GM19025 (cell line): ENCODE measurements at regions not wholly inside any gene's neighbourhood (a gene's known extent, or its start where the extent isn't known, plus 50 kb on each side); places are given as distances from the start of the nearest gene placed in this dataset.

ENCODE experiments used
- ATAC-seq: cut with Tn5 transposase; IDR thresholded peaks from one replicate; pipeline ENCODE4 v1.9.1; 2021; ENCODE audit warnings: mild to moderate bottlenecking, low read depth, moderate library complexity; ENCODE audit not compliant: unreplicated experiment

DNA sequence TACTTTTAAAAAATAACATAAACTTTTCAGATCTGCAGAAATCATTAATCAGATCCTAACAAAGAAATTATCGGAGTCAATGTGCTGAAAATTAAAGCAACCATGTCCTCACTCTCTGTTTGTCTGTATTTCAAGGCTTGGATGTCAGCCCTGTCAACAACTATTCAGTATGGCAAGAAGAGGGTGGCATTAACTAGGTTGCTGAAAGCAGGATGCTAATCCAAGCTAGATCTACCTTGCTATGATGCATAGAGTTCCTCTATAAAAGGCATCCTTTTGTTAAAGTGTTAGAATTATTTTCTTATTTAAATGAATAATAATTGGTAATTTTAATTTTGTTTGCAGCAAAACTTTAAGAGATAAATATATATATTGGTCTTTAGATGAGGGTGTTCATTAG, 800.8 kb downstream of the CDH11 start:
- ATAC-seq = no peak

- ATAC-seq = no peak
These were observed 804.3 kb downstream of the CDH11 start for GRCh38 chr16:64317601-64318000.

GRCh38 chr16:64313726-64314125, 808.1 kb downstream of the CDH11 start:
- no peak for ATAC-seq

GRCh38 chr16:64312980-64313379, 808.9 kb downstream of the CDH11 start:
- ATAC-seq = no peak

DNA sequence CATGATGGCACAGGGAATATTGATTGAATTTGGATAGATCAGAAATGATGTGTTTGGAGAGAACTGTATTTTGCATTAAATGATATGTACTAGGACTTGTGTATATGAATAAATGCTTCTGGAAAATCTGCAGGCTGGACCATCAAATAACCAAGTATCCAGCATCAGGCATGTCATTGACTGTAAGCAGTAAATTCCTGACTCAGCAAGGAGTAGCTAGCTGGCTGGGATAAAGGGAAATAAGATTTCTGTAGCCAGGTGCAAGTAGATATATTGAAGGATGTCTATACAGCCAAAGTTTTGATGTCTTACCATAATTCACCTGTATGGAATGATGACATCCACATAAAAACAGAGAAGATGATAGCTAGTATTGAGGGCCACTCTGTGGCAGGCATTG, 809.6 kb downstream of the CDH11 start:
- ATAC-seq = no peak

- ATAC-seq = no peak
These were observed 810.6 kb downstream of the CDH11 start for GRCh38 chr16:64311241-64311640.

DNA sequence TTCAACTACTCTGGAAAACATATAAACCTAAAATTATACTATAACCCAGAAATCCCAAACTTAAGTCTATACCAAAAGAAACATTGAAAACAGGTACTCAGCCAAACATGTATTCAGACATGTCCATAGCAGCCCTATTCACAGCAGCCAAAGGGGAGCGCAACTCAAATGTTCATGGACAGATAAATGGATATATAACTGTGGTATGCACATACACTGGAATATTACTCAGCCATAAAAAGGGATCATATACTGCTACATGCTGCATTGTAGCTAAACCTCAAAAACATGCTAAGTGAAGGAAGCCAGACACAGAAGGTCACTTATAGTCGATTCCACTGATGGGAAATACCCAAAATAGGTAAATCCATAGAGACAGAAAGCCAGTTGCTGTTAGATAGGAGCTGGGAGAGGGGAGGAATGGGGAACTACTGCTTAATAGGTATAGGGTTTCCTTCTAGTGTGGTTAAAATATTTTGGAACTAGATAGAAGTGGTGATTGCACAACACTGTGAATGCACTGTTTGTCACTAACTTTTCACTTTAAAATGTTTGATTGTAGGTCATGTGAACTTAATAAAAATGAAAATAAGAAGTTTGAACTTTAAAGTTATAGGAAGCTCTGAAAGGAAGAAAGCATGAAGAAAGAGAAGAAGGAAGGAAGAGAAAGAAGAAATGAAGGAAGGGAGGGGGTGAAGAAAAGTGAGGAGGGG, 812.3 kb downstream of the CDH11 start:
- ATAC-seq = no peak

DNA sequence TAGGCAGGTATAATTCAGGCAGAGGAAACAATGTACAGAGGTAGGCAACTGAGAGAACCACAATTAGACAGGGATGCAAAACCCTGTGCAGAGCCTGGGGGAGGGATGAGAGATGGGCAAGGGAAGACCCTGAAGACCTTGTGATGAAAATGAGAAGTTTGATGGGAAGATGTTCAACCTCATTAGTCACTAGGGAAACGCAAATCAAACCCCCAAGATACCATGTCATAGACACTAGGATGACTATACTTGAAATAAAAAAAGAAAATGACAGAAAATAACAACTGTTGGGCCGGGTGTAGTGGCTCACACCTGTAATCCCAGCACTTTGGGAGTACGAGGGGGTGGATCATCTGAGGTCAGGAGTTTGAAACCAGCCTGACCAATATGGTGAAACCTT, 813.1 kb downstream of the CDH11 start:
- ATAC-seq = no peak

- no peak for ATAC-seq
These were observed 814.4 kb downstream of the CDH11 start for GRCh38 chr16:64307431-64307830.

- no peak for ATAC-seq
These were observed 816.2 kb downstream of the CDH11 start for GRCh38 chr16:64305663-64306062.

DNA sequence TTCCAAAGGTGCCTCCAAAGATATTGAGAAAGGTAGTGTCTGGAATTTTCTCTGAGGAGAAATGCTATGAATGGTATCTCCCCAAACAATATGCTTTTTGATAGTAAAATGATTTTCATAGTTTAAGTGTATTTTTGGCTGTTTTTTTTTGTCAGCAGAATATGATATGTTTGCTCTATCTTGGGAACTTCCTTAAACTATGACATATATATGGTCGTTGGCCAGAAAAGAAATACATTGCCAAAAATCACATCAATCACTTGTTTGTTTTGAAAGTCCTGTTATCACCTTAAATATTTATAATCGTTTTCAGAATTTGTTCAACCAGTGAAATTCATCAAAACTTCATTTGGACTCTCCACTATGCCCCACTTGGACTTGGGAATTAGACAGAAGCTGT, 816.9 kb downstream of the CDH11 start:
- ATAC-seq = no peak

GRCh38 chr16:64304396-64304795, 817.5 kb downstream of the CDH11 start:
- no peak for ATAC-seq

DNA sequence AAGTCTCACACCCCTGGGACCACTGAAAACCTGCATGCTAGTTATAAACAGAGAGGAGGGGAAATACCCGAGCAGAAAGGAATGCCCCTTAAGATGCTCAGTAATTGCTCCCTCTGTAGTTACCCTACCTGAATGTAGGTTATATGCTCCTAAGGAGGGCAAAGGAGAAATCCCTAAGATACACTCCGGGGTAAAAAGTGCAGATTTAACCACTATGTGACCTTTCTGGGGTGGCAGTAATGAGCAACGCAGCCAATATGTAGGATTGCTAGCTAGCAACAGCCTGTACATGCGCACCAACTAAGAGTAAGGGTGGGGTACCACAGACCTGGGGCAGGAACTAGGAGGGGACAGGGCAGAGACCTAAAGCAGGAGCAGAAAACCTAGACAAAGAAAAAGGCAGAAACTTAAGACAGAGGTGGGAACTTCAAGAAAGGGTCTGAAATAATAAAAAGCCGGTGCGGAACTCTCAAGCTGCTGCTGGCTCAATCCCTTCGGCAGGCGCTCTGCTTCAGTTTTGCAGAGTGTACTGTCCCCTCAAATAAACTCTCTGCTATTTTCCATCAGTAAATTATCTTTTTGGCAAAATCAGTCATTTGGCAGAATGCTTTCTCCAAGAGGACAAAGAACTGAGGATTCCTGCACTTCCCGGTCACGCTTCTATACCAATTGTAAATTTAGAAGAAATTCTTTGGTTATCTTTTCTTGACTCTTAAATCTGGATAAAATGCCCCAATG, 823.8 kb downstream of the CDH11 start:
- no peak for ATAC-seq

GRCh38 chr16:64295466-64295865, 826.4 kb downstream of the CDH11 start:
- no peak for ATAC-seq

DNA sequence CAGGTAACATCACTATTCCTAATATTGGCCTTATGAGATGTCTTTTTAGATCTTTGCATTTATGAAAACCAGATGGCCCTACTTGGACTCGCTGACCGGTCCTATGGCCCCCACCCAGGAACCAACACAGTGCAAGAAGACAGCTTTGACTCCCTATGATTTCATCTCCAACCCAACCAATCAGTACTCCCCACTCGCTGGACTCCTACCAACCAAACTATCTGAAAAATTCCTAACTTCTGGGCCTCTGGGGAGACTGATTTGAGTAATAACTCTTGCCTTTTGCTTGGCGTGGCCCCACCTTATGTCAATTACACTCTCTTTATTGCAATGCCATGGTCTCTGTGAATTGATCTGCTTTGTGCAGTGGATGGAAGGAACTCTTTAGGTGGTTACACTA, 828.9 kb downstream of the CDH11 start:
- ATAC-seq = no peak

- ATAC-seq = no peak
These were observed 829.7 kb downstream of the CDH11 start for GRCh38 chr16:64292161-64292560.

- ATAC-seq = no peak
These were observed 831.4 kb downstream of the CDH11 start for GRCh38 chr16:64290461-64290860.

- ATAC-seq = no peak
These were observed 834.0 kb downstream of the CDH11 start for GRCh38 chr16:64287655-64288528.

GRCh38 chr16:64282181-64282580, 839.7 kb downstream of the CDH11 start:
- no peak for ATAC-seq

DNA sequence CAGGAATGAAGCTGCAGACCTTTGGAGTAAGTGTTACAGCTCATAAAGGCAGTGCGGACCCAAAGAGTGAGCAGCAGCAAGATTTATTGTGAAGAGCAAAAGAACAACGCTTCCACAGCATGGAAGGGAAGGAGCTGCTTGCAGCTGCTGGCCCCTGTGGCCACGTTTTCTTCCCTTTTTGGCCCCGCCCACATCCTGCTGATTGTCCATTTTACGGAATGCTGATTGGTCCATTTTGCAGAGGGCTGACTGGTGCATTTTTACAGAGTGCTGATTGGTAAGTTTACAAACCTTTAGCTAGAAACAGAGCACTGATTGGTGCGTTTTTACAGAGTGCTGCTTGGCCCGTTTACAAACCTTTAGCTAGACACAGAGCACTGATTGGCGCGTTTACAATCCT, 841.5 kb downstream of the CDH11 start:
- no peak for ATAC-seq

DNA sequence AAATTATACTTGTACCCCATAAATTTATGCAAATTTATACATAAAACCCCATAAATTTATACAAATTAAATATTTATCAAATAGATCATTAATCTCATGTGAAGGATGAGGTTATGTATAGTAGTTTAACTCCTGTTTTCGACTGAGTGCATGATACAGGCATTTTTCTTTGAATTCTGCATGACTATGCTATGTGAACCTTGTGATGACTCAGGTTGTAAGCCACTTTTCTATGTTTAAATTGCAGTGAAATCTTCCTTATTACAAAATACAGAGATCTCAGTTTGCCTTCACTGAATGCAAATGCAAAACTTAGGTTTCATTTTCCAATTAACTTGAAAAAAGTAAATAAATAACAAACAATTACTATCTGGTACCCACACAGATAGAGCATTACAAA, 843.7 kb downstream of the CDH11 start:
- no peak for ATAC-seq
